ENCODE measurements at regions not wholly inside any gene's neighbourhood (a gene's known extent, or its start where the extent isn't known, plus 50 kb on each side); places are given as distances from the start of the nearest gene placed in this dataset.

GRCh38 chr2:38433607-38433975 is 56.5 kb upstream of the ATL2 start:
- no peak for DNase-seq (ENCODE audit: extremely low read depth, low read depth)
- no peak for TF ChIP-seq CTCF (IDR thresholded peaks at IDR 0.05; ENCODE audit: low read depth, low read length)

DNA sequence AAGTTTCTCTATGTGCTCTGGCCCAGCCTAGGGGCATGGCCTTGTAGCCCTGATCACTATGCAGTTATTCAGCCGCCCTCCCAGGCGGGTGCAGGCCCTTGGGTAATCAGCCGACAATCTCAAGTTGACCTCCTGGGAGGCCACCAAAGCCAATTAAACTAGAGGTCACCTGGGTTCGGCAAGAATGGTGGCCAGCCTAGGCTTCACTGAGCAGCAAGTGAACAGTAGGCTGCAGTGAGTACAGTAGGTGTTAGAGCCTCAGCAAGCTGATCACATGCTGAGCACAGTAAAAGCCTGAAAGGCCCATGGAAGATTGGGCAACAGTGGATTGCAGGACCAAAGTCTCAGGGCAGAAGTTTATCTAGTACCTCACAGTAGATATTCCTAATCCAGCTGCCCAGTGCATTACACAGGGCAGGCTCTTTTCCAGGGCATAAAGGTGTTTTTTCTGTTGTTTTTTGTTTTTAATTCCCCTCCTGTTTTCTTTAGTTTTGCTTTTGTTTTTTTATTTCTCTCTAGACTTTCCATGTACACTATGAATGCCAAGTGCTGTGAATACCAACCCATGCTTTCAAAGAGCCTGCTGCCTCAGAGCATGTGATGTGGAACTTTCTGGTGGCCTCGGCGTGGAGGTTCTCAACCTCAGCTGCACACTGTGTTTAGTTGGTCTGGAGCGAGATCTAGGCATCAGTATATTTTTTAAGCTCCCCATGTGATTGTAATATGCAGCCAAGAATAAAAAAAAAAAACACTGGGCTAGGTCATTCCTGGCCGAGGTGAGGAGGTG is 55.9 kb upstream of the ATL2 start:
- no peak for DNase-seq (ENCODE audit: extremely low read depth, low read depth)
- no peak for TF ChIP-seq CTCF (IDR thresholded peaks at IDR 0.05; ENCODE audit: low read depth, low read length)

DNA sequence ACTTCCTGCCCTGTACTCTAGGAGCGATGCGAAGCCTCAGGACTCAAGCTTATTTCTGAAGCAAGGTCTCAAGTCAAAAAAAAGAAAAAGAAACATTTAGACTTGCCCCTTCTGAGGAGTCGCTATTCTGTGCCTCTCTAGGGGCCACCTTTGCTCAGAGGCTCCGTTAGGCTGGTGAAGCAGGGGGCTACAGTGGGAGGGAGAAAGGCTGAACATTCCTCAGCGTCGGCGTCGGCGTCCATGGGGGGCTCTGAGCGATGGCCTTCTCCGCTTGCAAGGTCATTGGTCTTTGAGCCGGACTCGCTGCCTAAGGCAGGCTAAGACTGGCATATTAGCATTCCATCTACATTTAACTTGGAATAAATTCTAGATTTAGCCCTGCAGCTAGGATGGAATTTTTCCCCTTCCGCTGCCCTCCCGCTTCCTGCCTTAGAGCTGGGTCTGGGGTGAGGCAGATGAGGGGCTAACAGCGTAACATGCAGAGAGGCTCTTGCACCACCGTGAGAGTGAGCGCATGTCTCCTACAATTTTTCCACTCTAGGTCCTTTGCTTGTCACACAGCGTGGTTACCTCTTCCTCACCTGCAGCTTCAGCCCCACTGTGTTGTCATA is 53.6 kb upstream of the ATL2 start:
- TF ChIP-seq CTCF (IDR thresholded peaks at IDR 0.05; ENCODE audit: low read depth, low read length) = no peak
- DNase-seq (ENCODE audit: extremely low read depth, low read depth) = no peak

DNA sequence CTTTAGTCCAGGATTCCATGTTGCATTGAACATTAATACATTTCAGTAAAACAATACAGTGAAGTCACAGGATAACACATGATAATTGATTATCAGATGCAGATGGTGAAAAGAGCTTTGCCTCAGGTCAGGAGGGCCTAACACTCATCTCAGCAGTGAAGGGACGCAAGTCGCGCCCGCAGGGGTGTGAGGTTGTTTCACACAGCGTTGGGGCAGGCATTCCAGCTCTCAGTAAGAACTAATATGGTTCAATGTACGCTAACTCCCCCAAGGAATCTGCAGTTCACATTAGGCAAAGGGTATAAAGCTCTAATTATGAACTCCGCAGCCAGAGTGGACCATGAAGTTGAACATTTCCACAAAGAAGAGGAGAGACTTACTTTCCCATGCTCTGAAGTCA is 53.1 kb upstream of the ATL2 start:
- no peak for DNase-seq (ENCODE audit: extremely low read depth, low read depth)
- no peak for TF ChIP-seq CTCF (IDR thresholded peaks at IDR 0.05; ENCODE audit: low read depth, low read length)

DNA sequence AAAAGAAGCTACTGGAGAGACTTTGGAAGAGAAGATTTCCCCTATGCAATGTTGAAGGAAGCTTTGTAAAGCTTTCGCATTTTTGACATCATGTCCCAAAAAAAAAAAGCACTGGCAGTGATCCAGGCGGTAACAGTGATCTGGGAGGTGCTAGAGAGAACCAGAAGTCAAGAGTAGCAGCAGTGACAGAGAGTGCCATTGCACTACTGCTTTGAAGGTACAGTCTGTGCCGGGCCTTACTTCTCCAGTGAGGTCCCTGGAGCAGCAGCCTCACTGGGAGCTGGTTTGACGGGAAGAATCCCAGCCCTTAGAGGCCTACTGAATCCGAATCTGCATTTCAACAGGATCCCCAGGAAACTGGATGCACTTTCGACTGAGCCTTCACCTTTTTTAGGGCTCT is 50.9 kb upstream of the ATL2 start:
- no peak for DNase-seq (ENCODE audit: extremely low read depth, low read depth)
- no peak for TF ChIP-seq CTCF (IDR thresholded peaks at IDR 0.05; ENCODE audit: low read depth, low read length)

- no peak for TF ChIP-seq CTCF (IDR thresholded peaks at IDR 0.05; ENCODE audit: low read depth, low read length)
- DNase-seq (ENCODE audit: extremely low read depth, low read depth) = no peak
Observed at GRCh38 chr2:38427054-38427453, 50.0 kb upstream of the ATL2 start.

Measured in AG09319 (cell line).